ENCODE measurements at regions not wholly inside any gene's neighbourhood (a gene's known extent, or its start where the extent isn't known, plus 50 kb on each side); places are given as distances from the start of the nearest gene placed in this dataset.

DNA sequence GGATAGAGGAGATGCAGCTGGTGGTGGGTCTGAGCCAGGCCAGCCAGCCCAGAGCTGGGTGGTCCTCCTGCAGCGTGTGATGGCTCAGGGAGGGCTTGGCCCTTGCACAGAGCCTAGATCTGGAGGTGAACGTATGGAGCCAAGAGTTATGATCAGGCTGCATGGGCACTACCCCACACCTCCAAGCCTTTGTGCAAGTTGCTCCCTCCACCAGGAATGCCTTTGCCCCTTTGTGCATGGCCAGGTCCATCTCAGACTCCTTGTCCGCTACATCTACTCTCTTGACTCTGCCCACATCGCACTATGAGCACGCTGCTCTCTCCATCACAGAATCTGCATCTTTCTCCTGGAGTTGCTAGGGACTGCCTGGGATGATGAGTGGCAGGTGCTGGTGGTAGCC, 895.7 kb downstream of the TBC1D22A start:
- DNase-seq (ENCODE audit: low read depth) = no peak
- no peak overlapping the region for H3K4me3 ChIP-seq (ENCODE audit: control insufficient read depth, low read depth, low read length)
- TF ChIP-seq, protein P1, sequence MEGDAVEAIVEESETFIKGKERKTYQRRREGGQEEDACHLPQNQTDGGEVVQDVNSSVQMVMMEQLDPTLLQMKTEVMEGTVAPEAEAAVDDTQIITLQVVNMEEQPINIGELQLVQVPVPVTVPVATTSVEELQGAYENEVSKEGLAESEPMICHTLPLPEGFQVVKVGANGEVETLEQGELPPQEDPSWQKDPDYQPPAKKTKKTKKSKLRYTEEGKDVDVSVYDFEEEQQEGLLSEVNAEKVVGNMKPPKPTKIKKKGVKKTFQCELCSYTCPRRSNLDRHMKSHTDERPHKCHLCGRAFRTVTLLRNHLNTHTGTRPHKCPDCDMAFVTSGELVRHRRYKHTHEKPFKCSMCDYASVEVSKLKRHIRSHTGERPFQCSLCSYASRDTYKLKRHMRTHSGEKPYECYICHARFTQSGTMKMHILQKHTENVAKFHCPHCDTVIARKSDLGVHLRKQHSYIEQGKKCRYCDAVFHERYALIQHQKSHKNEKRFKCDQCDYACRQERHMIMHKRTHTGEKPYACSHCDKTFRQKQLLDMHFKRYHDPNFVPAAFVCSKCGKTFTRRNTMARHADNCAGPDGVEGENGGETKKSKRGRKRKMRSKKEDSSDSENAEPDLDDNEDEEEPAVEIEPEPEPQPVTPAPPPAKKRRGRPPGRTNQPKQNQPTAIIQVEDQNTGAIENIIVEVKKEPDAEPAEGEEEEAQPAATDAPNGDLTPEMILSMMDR (IDR thresholded peaks at IDR 0.05; ENCODE audit: control insufficient read depth, insufficient read depth, low read depth, low read length, missing control alignments) = no peak

DNA sequence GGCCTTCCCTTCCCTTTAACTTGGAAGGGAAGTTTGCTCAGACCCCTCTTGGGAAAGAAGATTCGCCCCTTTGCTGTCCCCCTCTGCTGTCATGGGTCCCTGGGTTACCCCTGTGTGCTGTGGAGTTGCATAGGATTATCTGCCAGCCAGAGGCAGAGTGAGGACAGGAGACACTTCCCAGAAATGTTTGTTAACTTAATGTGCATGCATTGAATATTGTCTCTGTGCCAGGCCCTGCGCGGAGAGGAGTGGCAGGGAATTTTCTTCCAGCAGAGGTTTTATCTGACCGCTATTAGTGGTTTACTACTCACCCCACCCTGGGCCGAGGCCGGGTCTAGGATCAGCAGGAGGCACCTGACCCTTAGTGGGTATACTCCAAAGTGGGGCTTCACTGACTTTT, 894.8 kb downstream of the TBC1D22A start:
- TF ChIP-seq, protein P1 (IDR thresholded peaks at IDR 0.05; ENCODE audit: control insufficient read depth, insufficient read depth, low read depth, low read length, missing control alignments) = no peak
- no peak overlapping the region for H3K4me3 ChIP-seq (ENCODE audit: control insufficient read depth, low read depth, low read length)
- no peak for DNase-seq (ENCODE audit: low read depth)

DNA sequence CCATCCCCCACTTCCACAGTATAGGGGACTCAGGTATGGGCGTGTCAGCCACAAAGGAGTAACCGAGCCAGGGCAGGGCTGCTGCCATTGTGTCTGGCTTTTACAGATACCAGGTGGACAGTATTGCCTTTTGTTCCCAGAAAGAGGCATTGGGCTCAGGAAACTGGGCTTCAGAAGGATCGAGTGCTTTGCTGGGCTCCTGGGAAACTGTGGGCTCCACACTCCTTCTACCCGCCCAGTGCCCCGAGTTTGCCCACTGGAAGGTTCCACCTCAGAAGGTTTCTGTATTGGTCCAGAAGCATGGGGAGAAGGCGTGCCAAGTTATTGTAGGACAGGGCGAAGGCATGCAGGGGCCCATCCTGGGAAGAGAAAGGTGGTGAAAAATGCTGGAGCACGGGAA, 894.4 kb downstream of the TBC1D22A start:
- DNase-seq (ENCODE audit: low read depth) = no peak
- H3K4me3 ChIP-seq (ENCODE audit: control insufficient read depth, low read depth, low read length) = no peak overlapping the region
- TF ChIP-seq, protein P1 (IDR thresholded peaks at IDR 0.05; ENCODE audit: control insufficient read depth, insufficient read depth, low read depth, low read length, missing control alignments) = no peak

DNA sequence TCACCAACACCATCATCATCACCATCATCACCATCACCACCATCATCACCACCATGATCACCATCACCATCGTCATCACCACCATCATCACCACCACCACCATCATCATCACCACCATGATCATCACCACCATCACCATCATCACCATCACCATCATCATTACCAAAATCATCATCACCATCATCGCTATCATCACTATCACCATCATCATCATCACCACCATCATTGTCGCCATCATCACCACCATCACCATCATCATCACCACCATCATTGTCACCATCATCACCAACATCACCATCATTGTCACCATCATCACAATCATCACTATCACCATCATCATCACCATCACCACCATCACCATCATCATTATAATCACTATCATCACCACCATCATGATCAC, 893.5 kb downstream of the TBC1D22A start:
- TF ChIP-seq, protein P1 (IDR thresholded peaks at IDR 0.05; ENCODE audit: control insufficient read depth, insufficient read depth, low read depth, low read length, missing control alignments) = no peak
- no peak for DNase-seq (ENCODE audit: low read depth)
- H3K4me3 ChIP-seq (ENCODE audit: control insufficient read depth, low read depth, low read length) = no peak overlapping the region

DNA sequence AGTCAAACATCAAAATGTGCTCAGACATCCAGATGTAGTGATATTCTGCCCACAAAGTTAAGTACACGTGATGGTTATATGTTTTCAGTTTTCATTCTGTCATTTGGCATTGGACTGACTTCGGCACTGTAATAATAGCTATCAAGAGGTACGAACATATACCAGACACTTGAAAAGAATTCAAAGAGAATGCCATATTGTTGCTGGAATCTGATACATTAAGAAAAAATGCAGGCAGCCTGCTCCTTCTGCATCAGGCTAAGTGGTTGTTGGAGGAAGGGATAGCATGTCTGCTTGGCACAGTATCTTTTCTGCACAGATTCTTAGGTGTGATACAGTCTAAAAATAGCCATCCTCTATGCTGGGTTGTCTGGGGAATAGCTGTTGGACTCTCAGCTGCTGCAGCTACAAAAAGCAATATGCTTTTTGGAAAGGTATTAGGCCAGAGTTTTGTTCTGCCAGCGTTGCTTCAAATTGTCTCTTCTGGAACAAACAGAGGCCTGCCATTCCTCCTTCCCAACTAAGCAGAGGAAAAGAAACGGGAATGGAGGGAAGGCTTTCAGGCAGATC, 892.6 kb downstream of the TBC1D22A start:
- no peak overlapping the region for H3K4me3 ChIP-seq (ENCODE audit: control insufficient read depth, low read depth, low read length)
- DNase-seq (ENCODE audit: low read depth) = no peak
- TF ChIP-seq, protein P1 (IDR thresholded peaks at IDR 0.05; ENCODE audit: control insufficient read depth, insufficient read depth, low read depth, low read length, missing control alignments) = no peak

DNA sequence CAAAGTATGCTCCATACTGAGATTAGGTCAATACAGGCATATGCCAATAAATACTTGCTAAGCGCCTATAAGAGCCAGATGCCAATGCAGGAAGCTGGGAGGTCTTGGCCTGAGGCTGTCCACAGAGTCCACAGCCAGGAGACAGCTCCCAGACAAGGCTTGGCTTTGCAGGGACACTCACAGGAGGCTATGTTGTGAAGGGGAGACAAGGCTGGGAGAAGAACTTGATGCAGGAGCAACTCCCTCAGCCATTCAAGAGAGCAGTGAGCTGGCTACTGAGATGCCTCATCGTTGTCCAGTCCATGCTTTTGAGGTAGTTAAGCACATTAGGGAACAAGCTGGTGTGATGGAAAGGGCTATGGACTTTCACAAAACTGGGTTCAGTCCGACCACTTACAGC, 891.5 kb downstream of the TBC1D22A start:
- TF ChIP-seq, protein P1 (IDR thresholded peaks at IDR 0.05; ENCODE audit: control insufficient read depth, insufficient read depth, low read depth, low read length, missing control alignments) = no peak
- H3K4me3 ChIP-seq (ENCODE audit: control insufficient read depth, low read depth, low read length) = no peak overlapping the region
- DNase-seq (ENCODE audit: low read depth) = no peak

All from AG09309 (cell line).